ENCODE measurements at regions not wholly inside any gene's neighbourhood (a gene's known extent, or its start where the extent isn't known, plus 50 kb on each side); places are given as distances from the start of the nearest gene placed in this dataset.

- TF ChIP-seq CTCF (IDR thresholded peaks at IDR 0.05): no peak
- TF ChIP-seq POLR2A (IDR thresholded peaks at IDR 0.05): no peak
Measured at GRCh38 chr2:111523009-111523408, 361.0 kb downstream of the ANAPC1 start.

All from Peyer's patch (tissue), 4 donors.